Neural cell (in vitro differentiated cells): ENCODE measurements at regions not wholly inside any gene's neighbourhood (a gene's known extent, or its start where the extent isn't known, plus 50 kb on each side); places are given as distances from the start of the nearest gene placed in this dataset.

Source experiments
- H2AFZ ChIP-seq: fragments of 200-600, 300-800 bp; sonication (generic), shearing (Covaris generic); 2 replicates; pipeline ENCODE4 v1.6.0; 2014; ENCODE audit warnings: low read depth, mild to moderate bottlenecking, antibody characterized with exemption, low read length, moderate library complexity
- H3F3A ChIP-seq: fragments of 200-600 bp; shearing (Covaris generic); 2 replicates; pipeline ENCODE4 v1.6.1; 2016; ENCODE audit warnings: mild to moderate bottlenecking, moderate library complexity, mixed read lengths, antibody characterized with exemption, low read length; ENCODE audit not compliant: insufficient read depth, poor library complexity, severe bottlenecking
- H3K27ac ChIP-seq: fragments of 200-600, 300-800 bp; sonication (generic), shearing (Covaris generic); 2 replicates; pipeline ENCODE4 v1.5.1; 2014; ENCODE audit warnings: mild to moderate bottlenecking, low read length, moderate library complexity
- H3K27me3 ChIP-seq: fragments of 300-800, 200-600 bp; sonication (generic), shearing (Covaris generic); 2 replicates; pipeline ENCODE4 v1.6.0; 2014; ENCODE audit warnings: mild to moderate bottlenecking, low read depth, low read length, moderate library complexity; ENCODE audit not compliant: insufficient read depth
- H3K36me3 ChIP-seq: fragments of 300-800, 200-600 bp; sonication (generic), shearing (Covaris generic); 2 replicates; pipeline ENCODE4 v1.5.1; 2014; ENCODE audit warnings: mild to moderate bottlenecking, antibody characterized with exemption, low read length, moderate library complexity; ENCODE audit not compliant: insufficient read depth
- H3K4me2 ChIP-seq: fragments of 300-800, 200-600 bp; sonication (generic), shearing (Covaris generic); 2 replicates; pipeline ENCODE4 v1.6.0; 2014; ENCODE audit warnings: mild to moderate bottlenecking, low read length
- H3K4me3 ChIP-seq: fragments of 300-800, 200-600 bp; sonication (generic), shearing (Covaris generic); 2 replicates; pipeline ENCODE4 v1.5.1; 2014; ENCODE audit warnings: mild to moderate bottlenecking, low read length, moderate library complexity
- H3K79me2 ChIP-seq: fragments of 200-600 bp; shearing (Covaris generic); replicated peaks from 2 replicates; pipeline ENCODE4 v1.6.0; 2014; ENCODE audit warnings: mild to moderate bottlenecking, low read length, moderate library complexity; ENCODE audit not compliant: insufficient read depth
- H3K9ac ChIP-seq: fragments of 300-800, 200-600 bp; sonication (generic), shearing (Covaris generic); 2 replicates; pipeline ENCODE4 v1.6.1; 2016; ENCODE audit warnings: mild to moderate bottlenecking, low read length, mixed read lengths
- H3K9me2 ChIP-seq: fragments of 200-600 bp; shearing (Covaris generic); 2 replicates; pipeline ENCODE4 v1.6.1; 2016; ENCODE audit warnings: mild to moderate bottlenecking, low read length, mixed read lengths; ENCODE audit not compliant: insufficient read depth
- H3K9me3 ChIP-seq: fragments of 200-600, 300-800 bp; sonication (generic), shearing (Covaris generic); 2 replicates; pipeline ENCODE4 v1.6.1; 2016; ENCODE audit warnings: mild to moderate bottlenecking, mixed run types, low read length, moderate library complexity, mixed read lengths
- H4K20me1 ChIP-seq: fragments of 200-600 bp; shearing (Covaris generic); 2 replicates; pipeline ENCODE4 v1.6.1; 2016; ENCODE audit warnings: mild to moderate bottlenecking, mixed run types; ENCODE audit not compliant: insufficient read depth
- EP300 ChIP-seq: fragments of 450-650 bp; conservative IDR thresholded peaks from 2 replicates; pipeline ENCODE4 v1.6.1; 2014; ENCODE audit warnings: antibody characterized with exemption, mild to moderate bottlenecking, moderate library complexity; ENCODE audit not compliant: poor library complexity, severe bottlenecking
- EZH2 ChIP-seq: fragments of 200-600, 300-800 bp; shearing (Covaris generic), sonication (generic); IDR thresholded peaks from 2 replicates; pipeline ENCODE4 v1.6.1; 2014; ENCODE audit warnings: antibody characterized with exemption, low read length, borderline replicate concordance, mild to moderate bottlenecking; ENCODE audit not compliant: insufficient read depth, poor library complexity, severe bottlenecking
- MXI1 ChIP-seq: fragments of 450-650 bp; conservative IDR thresholded peaks from 2 replicates; pipeline ENCODE4 v1.6.1; 2014; ENCODE audit warnings: antibody characterized with exemption, mild to moderate bottlenecking; ENCODE audit not compliant: poor library complexity, severe bottlenecking
- POLR2AphosphoS5 ChIP-seq: IDR thresholded peaks from 2 replicates; pipeline ENCODE4 v1.6.1; 2012
- RAD21 ChIP-seq: fragments of 450-650 bp; conservative IDR thresholded peaks from 2 replicates; pipeline ENCODE4 v1.6.1; 2014; ENCODE audit warnings: antibody characterized with exemption, mild to moderate bottlenecking, moderate library complexity
- REST ChIP-seq: IDR thresholded peaks from 2 replicates; pipeline ENCODE4 v1.6.1; 2012; ENCODE audit warnings: borderline replicate concordance
- SMC3 ChIP-seq: fragments of 450-650 bp; conservative IDR thresholded peaks from 2 replicates; pipeline ENCODE4 v1.6.1; 2014; ENCODE audit warnings: antibody characterized with exemption, mild to moderate bottlenecking, moderate library complexity; ENCODE audit not compliant: poor library complexity
- TAF1 ChIP-seq: IDR thresholded peaks from 2 replicates; pipeline ENCODE4 v1.6.1; 2012; ENCODE audit warnings: low read depth
- TF ChIP-seq, protein P1 (sequence below): fragments of 450-650 bp; IDR thresholded peaks from 2 replicates; pipeline ENCODE4 v1.5.1; 2014; ENCODE audit warnings: antibody characterized with exemption, mild to moderate bottlenecking, moderate library complexity; ENCODE audit not compliant: poor library complexity, severe bottlenecking

DNA sequence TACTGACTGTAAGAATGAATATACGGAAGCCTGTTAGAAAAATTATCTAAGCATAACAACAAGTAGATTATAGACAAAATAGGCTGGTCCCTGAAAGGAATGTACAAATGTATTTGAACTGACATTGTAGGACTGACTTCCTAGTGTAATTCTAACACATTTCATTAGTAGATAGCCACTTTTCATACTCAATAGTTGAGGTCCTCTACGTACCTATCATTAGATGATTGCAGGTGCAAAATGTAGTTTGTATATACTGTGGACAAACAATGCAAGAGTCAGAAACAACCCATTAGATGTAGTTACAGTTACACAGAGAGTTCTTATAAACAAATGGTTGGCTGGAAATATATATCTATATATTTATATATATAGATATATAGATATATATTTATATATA, 402.3 kb upstream of the SLITRK6 start:
- Histone ChIP-seq H4K20me1 (no peaks in the 10 kb centered on the region), H3K9ac (no peak overlapping the region), H3K4me3 (no peak overlapping the region), H3K36me3 (no peaks in the 10 kb centered on the region), H3K27me3 (no peaks in the 10 kb centered on the region), H3K9me2 (no peaks in the 10 kb centered on the region), H3F3A (no peaks in the 10 kb centered on the region), H3K9me3 (no peaks in the 10 kb centered on the region), H2AFZ (no peak overlapping the region), H3K27ac (no peak overlapping the region), H3K79me2 (no peaks in the 10 kb centered on the region), H3K4me2 (no peak overlapping the region)
- TF ChIP-seq MXI1 (no peak), EP300 (no peak), RAD21 (no peak), TAF1 (no peak), POLR2AphosphoS5 (no peak), SMC3 (no peak), EZH2 (no peak), REST (no peak)
- TF ChIP-seq, protein P1, sequence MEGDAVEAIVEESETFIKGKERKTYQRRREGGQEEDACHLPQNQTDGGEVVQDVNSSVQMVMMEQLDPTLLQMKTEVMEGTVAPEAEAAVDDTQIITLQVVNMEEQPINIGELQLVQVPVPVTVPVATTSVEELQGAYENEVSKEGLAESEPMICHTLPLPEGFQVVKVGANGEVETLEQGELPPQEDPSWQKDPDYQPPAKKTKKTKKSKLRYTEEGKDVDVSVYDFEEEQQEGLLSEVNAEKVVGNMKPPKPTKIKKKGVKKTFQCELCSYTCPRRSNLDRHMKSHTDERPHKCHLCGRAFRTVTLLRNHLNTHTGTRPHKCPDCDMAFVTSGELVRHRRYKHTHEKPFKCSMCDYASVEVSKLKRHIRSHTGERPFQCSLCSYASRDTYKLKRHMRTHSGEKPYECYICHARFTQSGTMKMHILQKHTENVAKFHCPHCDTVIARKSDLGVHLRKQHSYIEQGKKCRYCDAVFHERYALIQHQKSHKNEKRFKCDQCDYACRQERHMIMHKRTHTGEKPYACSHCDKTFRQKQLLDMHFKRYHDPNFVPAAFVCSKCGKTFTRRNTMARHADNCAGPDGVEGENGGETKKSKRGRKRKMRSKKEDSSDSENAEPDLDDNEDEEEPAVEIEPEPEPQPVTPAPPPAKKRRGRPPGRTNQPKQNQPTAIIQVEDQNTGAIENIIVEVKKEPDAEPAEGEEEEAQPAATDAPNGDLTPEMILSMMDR: no peak

- no peaks in the 10 kb centered on the region for H4K20me1 ChIP-seq
- no peak overlapping the region for H3K4me2 ChIP-seq
- no peaks in the 10 kb centered on the region for H3K9me2 ChIP-seq
- TF ChIP-seq MXI1 (no peak), REST (no peak), EZH2 (no peak), SMC3 (no peak), RAD21 (no peak), EP300 (no peak), POLR2AphosphoS5 (no peak), TAF1 (no peak)
- TF ChIP-seq, protein P1: no peak
- H3K36me3 ChIP-seq: no peaks in the 10 kb centered on the region
- H3F3A ChIP-seq: no peaks in the 10 kb centered on the region
- no peaks in the 10 kb centered on the region for H3K79me2 ChIP-seq
- H3K27me3 ChIP-seq: no peaks in the 10 kb centered on the region
- no peak overlapping the region for H3K9ac ChIP-seq
- H3K27ac ChIP-seq: no peak overlapping the region
- no peaks in the 10 kb centered on the region for H3K9me3 ChIP-seq
- no peak overlapping the region for H2AFZ ChIP-seq
- no peak overlapping the region for H3K4me3 ChIP-seq
These were observed 394.1 kb upstream of the SLITRK6 start for GRCh38 chr13:86193281-86193680.
